Right lobe of liver (tissue), 6 donors: ENCODE measurements at regions not wholly inside any gene's neighbourhood (a gene's known extent, or its start where the extent isn't known, plus 50 kb on each side); places are given as distances from the start of the nearest gene placed in this dataset.

Experiments
- ATAC-seq, 4 donors: fragments of 200-7000 bp; cut with Tn5 transposase; one replicate each; pipeline ENCODE4 v1.9.1; 2020; ENCODE audit warnings: mild to moderate bottlenecking in 4 of 4, moderate library complexity in 4 of 4
- DNase-seq, 3 donors: peaks; one replicate each; pipeline ENCODE4 v3.0.0-alpha.2; 2020
- H3K27ac ChIP-seq, 3 donors: fragments of 200-600 bp; one replicate each; pipeline ENCODE4 v1.8.0; 2022
- H3K27me3 ChIP-seq, 2 donors: fragments of 200-600 bp; one replicate each; pipeline ENCODE4 v1.8.0; 2022
- H3K36me3 ChIP-seq, 4 donors: fragments of 200-600 bp; sonication (generic) in 1 of 4; one replicate each; pipeline versions ENCODE4 v1.5.1 to v1.8.0; 2017 to 2022; ENCODE audit warnings: control low read depth in 1 of 4
- H3K4me1 ChIP-seq, 4 donors: fragments of 200-600 bp; sonication (generic) in 1 of 4; one replicate each; pipeline versions ENCODE4 v1.5.1 to v1.8.0; 2017 to 2022; ENCODE audit warnings: control low read depth in 1 of 4
- H3K4me3 ChIP-seq, 3 donors: fragments of 200-600 bp; one replicate each; pipeline ENCODE4 v1.8.0; 2022
- H3K9me3 ChIP-seq, 4 donors: fragments of 200-600 bp; sonication (generic) in 1 of 4; one replicate each; pipeline versions ENCODE4 v1.5.1 to v1.8.0; 2017 to 2022; ENCODE audit warnings: control low read depth in 1 of 4
- CTCF ChIP-seq, 4 donors: fragments of 200-600 bp in 3 of 4; fragments of 450-650 bp in 1 of 4; IDR thresholded peaks; one replicate each; pipeline versions ENCODE4 v1.5.1 to v1.8.0; 2016 to 2022; ENCODE audit warnings: antibody characterized with exemption in 4 of 4, mild to moderate bottlenecking in 2 of 4
- POLR2A ChIP-seq: fragments of 450-650 bp; IDR thresholded peaks from one replicate; pipeline ENCODE4 v1.6.1; 2017; ENCODE audit warnings: antibody characterized with exemption, mild to moderate bottlenecking
- WGBS: methylation state at CpG from one replicate; pipeline ENCODE4 v1.1.6; 2018; ENCODE audit warnings: low coverage, low lambda C conversion rate; ENCODE audit not compliant: insufficient coverage; ENCODE audit errors: missing lambda C conversion rate; 5-methylcytosine and 5-hydroxymethylcytosine counted together
- intact Hi-C, 2 donors: fragments of 100-400 bp; cut with DNase I; formaldehyde crosslinking; loops; one replicate each; pipeline versions ENCODE4 v1.11.2 to v1.14.1; 2022
- donor health status: DM: no; HTN: yes; CAD: no.
- donor health status: DM: no; HTN: no; CAD: no.
- donor health status: DM: no; HTN: no; CAD: no.
- donor health status: DM: no; HTN: yes; CAD: no.
- donor health status: DM: no; HTN: yes; CAD: no.

DNA sequence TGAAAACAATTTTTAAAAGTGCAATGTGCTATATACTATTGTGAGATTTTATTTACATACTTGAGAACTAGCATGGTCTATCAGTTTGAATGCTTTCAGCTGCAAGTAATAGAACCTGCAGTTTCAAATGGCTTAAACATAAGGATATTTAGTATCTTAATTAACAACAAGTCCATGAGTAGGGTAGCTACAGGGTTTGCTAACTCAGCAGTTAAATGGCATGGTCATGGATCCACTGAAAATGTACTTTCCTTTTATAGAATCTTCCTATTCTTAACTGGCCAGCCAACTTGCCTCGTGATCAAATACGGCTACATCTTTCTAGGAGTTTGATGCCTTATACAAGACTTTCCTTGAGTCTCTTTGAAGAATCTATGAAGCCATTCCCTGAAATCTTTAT is 452.8 kb upstream of the SEMA6A start:
- intact Hi-C loops = no loop called here
- Histone ChIP-seq H3K9me3 (no peaks in the 10 kb centered on the region), H3K4me3 (no peak overlapping the region), H3K4me1 (no peaks in the 10 kb centered on the region), H3K36me3 (no peaks in the 10 kb centered on the region), H3K27me3 (no peaks in the 10 kb centered on the region), H3K27ac (no peak overlapping the region)
- no peak for DNase-seq
- no peak for ATAC-seq
- 77% methylated on average over 2 of the region's 2 CpGs for WGBS
- TF ChIP-seq CTCF (IDR thresholded peaks at IDR 0.05) = no peak
- no peak for TF ChIP-seq POLR2A

- no peak for DNase-seq
- no peak for TF ChIP-seq POLR2A
- H3K36me3 ChIP-seq = no peaks in the 10 kb centered on the region
- no peaks in the 10 kb centered on the region for H3K9me3 ChIP-seq
- no peak for ATAC-seq
- H3K27me3 ChIP-seq = no peaks in the 10 kb centered on the region
- WGBS = 20% methylated on average over 2 of the region's 2 CpGs
- no peaks in the 10 kb centered on the region for H3K4me1 ChIP-seq
- no peak overlapping the region for H3K4me3 ChIP-seq
- no peak overlapping the region for H3K27ac ChIP-seq
- intact Hi-C loops = no loop called here
Measured at GRCh38 chr5:117020999-117021398, 446.4 kb upstream of the SEMA6A start.

DNA sequence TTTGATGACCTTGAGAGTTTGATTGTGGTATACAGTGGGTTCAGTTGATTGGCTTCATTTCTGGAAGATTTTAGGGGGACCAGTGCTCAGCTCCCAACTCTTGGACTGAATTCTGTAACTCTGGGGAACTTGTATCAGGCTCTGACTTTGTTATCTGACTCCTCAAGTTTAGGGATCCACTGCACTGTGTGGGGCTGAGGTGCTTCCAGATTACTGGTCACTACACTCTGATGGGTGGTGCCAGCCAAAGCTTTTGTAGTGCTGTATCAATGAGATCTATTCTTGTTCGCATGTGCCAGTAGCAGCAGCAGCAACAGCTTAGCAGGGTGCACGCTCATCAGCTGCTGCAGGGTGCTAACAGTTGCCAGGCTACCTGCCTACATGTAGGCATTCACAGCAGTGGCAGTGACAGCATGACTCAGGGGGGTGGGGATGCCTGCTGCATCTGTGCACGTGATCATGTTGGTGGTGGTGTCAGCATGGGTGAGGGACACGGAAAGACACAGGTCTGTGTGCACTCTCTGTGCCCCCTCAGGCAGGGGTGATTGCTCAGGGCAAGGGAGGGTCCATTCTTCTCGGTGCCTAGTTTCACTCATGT is 438.8 kb upstream of the SEMA6A start:
- Histone ChIP-seq H3K4me1 (no peaks in the 10 kb centered on the region), H3K9me3 (no peaks in the 10 kb centered on the region), H3K36me3 (no peaks in the 10 kb centered on the region), H3K27me3 (no peaks in the 10 kb centered on the region), H3K4me3 (no peak overlapping the region), H3K27ac (no peak overlapping the region)
- no peak for DNase-seq
- no peak for ATAC-seq
- WGBS = 44% methylated on average over 3 of the region's 5 CpGs
- intact Hi-C loops = no loop called here
- TF ChIP-seq POLR2A = no peak
- TF ChIP-seq CTCF (IDR thresholded peaks at IDR 0.05) = no peak

DNA sequence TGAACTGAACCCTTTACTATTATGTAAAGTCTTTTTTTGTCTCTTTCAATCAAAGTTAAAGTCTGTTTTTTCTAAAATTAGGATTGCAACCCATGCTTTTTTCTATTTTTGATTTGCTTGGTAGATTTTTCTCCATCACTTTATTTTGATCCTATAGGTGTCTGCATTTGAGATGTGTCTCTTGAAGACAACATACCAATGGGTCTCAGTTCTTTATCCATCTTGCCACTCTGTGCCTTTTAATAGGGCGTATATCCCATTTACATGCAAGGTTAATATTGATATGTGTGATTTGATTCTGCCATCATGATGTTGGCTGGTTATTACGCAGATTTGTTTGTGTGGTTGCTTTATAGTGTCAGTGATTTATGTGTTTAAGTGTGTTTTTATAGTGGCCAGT is 436.0 kb upstream of the SEMA6A start:
- ATAC-seq = no peak
- intact Hi-C loops = no loop called here
- no peaks in the 10 kb centered on the region for H3K9me3 ChIP-seq
- no peaks in the 10 kb centered on the region for H3K27me3 ChIP-seq
- DNase-seq = no peak
- no peaks in the 10 kb centered on the region for H3K4me1 ChIP-seq
- no peak overlapping the region for H3K27ac ChIP-seq
- TF ChIP-seq CTCF (IDR thresholded peaks at IDR 0.05) = no peak
- no peak for TF ChIP-seq POLR2A
- no peak overlapping the region for H3K4me3 ChIP-seq
- no peaks in the 10 kb centered on the region for H3K36me3 ChIP-seq
- 54% methylated on average over 2 of the region's 2 CpGs for WGBS

DNA sequence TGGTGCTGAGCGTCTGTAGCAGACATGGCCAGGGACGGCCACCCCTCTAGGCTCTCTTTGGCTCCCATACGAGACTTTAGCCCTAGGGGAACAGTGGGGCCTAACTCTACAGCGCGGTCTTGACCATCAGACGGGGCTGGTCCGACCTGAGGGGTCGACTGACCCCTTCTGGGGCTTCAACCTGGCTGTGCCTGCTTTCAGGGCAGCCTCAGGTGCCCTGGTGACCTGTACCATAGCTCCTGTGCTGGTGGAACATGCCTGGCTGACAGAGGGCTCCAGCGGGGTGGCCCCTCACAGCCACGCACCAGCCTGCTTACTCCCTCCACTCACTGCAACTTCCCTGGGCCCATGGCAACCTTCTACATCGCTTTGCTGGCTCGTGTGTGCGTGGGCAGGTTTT is 423.4 kb upstream of the SEMA6A start:
- no peak for DNase-seq
- H3K27me3 ChIP-seq = no peaks in the 10 kb centered on the region
- no peak overlapping the region for H3K4me3 ChIP-seq
- no peaks in the 10 kb centered on the region for H3K4me1 ChIP-seq
- no peak overlapping the region for H3K27ac ChIP-seq
- H3K36me3 ChIP-seq = no peaks in the 10 kb centered on the region
- WGBS = 70% methylated on average over 5 of the region's 13 CpGs
- H3K9me3 ChIP-seq = no peaks in the 10 kb centered on the region
- ATAC-seq = peak in 1 of 4 donors; percentile 17
- TF ChIP-seq POLR2A (no peak), CTCF (IDR thresholded peaks at IDR 0.05) (no peak)
- intact Hi-C loops = no loop called here
